ENCODE measurements at regions not wholly inside any gene's neighbourhood (a gene's known extent, or its start where the extent isn't known, plus 50 kb on each side); places are given as distances from the start of the nearest gene placed in this dataset.

DNA sequence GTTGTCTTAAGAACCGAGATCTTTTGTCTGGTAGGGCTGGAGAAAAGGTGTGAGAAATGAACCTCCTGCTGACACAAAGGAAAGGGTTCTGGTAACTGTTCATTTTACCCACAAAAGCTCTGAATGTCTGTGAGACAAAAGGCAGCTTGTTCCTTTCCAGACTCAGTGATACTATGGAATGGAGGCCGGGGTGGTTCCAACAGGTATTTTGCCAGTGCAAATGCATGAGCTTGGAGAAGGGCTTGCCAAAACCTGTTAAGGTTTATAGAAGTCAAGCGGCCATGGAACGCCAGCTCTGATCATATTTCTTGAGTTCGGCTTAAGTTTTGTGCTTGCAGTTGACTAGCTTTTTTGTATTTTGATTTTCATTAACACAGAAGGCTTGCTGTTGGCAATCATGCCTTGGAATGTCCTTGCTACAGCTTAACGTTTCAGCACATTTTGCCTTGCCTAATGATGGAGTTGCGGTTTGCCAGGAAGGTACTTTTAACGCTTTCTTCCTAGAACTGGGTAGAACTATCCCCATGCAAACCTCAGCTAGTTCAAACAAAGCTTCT lies 328.6 kb downstream of the PIK3R1 start:
- ATAC-seq, result no peak

GRCh38 chr5:68544648-68545552 lies 329.3 kb downstream of the PIK3R1 start:
- TF ChIP-seq, protein P1, sequence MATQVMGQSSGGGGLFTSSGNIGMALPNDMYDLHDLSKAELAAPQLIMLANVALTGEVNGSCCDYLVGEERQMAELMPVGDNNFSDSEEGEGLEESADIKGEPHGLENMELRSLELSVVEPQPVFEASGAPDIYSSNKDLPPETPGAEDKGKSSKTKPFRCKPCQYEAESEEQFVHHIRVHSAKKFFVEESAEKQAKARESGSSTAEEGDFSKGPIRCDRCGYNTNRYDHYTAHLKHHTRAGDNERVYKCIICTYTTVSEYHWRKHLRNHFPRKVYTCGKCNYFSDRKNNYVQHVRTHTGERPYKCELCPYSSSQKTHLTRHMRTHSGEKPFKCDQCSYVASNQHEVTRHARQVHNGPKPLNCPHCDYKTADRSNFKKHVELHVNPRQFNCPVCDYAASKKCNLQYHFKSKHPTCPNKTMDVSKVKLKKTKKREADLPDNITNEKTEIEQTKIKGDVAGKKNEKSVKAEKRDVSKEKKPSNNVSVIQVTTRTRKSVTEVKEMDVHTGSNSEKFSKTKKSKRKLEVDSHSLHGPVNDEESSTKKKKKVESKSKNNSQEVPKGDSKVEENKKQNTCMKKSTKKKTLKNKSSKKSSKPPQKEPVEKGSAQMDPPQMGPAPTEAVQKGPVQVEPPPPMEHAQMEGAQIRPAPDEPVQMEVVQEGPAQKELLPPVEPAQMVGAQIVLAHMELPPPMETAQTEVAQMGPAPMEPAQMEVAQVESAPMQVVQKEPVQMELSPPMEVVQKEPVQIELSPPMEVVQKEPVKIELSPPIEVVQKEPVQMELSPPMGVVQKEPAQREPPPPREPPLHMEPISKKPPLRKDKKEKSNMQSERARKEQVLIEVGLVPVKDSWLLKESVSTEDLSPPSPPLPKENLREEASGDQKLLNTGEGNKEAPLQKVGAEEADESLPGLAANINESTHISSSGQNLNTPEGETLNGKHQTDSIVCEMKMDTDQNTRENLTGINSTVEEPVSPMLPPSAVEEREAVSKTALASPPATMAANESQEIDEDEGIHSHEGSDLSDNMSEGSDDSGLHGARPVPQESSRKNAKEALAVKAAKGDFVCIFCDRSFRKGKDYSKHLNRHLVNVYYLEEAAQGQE (IDR thresholded peaks at IDR 0.05; ENCODE audit: insufficient read depth in 1 of 2, low read depth in 2 of 2, low read length in 1 of 2), result no peak
- TF ChIP-seq TCF7L2 (IDR thresholded peaks at IDR 0.05; ENCODE audit: low read depth, low read length) (no peak), SIN3A (IDR thresholded peaks at IDR 0.05; ENCODE audit: borderline replicate concordance, insufficient read depth, low read depth, low read length) (no peak), POLR2AphosphoS5 (IDR thresholded peaks at IDR 0.05; ENCODE audit: low read depth, low read length) (no peak)
- TF ChIP-seq, protein P2, sequence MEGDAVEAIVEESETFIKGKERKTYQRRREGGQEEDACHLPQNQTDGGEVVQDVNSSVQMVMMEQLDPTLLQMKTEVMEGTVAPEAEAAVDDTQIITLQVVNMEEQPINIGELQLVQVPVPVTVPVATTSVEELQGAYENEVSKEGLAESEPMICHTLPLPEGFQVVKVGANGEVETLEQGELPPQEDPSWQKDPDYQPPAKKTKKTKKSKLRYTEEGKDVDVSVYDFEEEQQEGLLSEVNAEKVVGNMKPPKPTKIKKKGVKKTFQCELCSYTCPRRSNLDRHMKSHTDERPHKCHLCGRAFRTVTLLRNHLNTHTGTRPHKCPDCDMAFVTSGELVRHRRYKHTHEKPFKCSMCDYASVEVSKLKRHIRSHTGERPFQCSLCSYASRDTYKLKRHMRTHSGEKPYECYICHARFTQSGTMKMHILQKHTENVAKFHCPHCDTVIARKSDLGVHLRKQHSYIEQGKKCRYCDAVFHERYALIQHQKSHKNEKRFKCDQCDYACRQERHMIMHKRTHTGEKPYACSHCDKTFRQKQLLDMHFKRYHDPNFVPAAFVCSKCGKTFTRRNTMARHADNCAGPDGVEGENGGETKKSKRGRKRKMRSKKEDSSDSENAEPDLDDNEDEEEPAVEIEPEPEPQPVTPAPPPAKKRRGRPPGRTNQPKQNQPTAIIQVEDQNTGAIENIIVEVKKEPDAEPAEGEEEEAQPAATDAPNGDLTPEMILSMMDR (IDR thresholded peaks at IDR 0.05), result no peak
- CTCF ChIA-PET, result no interaction called here
- no TSS peak for BruUV-seq (replicated peaks)
- DNase-seq (ENCODE audit: low read depth, low spot score) (no peak), ATAC-seq (no peak; the same call in 1 of the 2 replicates)
- no peak overlapping the region for H3K27ac ChIP-seq (ENCODE audit: low read length)
- no peaks in the 10 kb centered on the region for H3K36me3 ChIP-seq (ENCODE audit: control insufficient read depth, insufficient read depth, low read length)
- no peaks in the 10 kb centered on the region; the same call in 1 of the 2 replicates for H3K27me3 ChIP-seq (ENCODE audit: control insufficient read depth, insufficient read depth, low read length)
- POLR2A ChIA-PET, result no interaction called here
- in situ Hi-C loops (cut with HindIII; ENCODE audit: low pct_unique_long_range_greater_than_20kb, low sequenced_read_pairs) (no loop called here), intact Hi-C loops (cut with micrococcal nuclease; ENCODE audit: unreplicated experiment) (no loop called here)
- H3K9me3 ChIP-seq (ENCODE audit: control insufficient read depth, insufficient read depth, low read depth, low read length), result no peaks in the 10 kb centered on the region
- H3K4me3 ChIP-seq (ENCODE audit: low read depth in 2 of 2, low read length in 2 of 2), result no peak overlapping the region
- peaks cover 5% of the 10 kb centered on the region; the same call in 1 of the 2 replicates for H3K4me1 ChIP-seq (ENCODE audit: control insufficient read depth, insufficient read depth, low read length)

More for the DNA sequence above, 328.6 kb downstream of the PIK3R1 start:
- Histone ChIP-seq H3K4me3 (ENCODE audit: low read depth in 2 of 2, low read length in 2 of 2) (no peak overlapping the region), H3K9me3 (ENCODE audit: control insufficient read depth, insufficient read depth, low read depth, low read length) (no peaks in the 10 kb centered on the region), H3K4me1 (ENCODE audit: control insufficient read depth, insufficient read depth, low read length) (no peaks in the 10 kb centered on the region), H3K27ac (ENCODE audit: low read length) (no peak overlapping the region), H3K36me3 (ENCODE audit: control insufficient read depth, insufficient read depth, low read length) (no peaks in the 10 kb centered on the region), H3K27me3 (ENCODE audit: control insufficient read depth, insufficient read depth, low read length) (no peaks in the 10 kb centered on the region; the same call in 1 of the 2 replicates)
- in situ Hi-C loops (cut with HindIII; ENCODE audit: low pct_unique_long_range_greater_than_20kb, low sequenced_read_pairs), result no loop called here
- no peak for DNase-seq (ENCODE audit: low read depth, low spot score)
- TF ChIP-seq, protein P2 (IDR thresholded peaks at IDR 0.05), result no peak
- TF ChIP-seq, protein P1 (IDR thresholded peaks at IDR 0.05; ENCODE audit: insufficient read depth in 1 of 2, low read depth in 2 of 2, low read length in 1 of 2), result no peak
- no peak for TF ChIP-seq SIN3A (IDR thresholded peaks at IDR 0.05; ENCODE audit: borderline replicate concordance, insufficient read depth, low read depth, low read length)
- CTCF ChIA-PET, result no interaction called here
- intact Hi-C loops (cut with micrococcal nuclease; ENCODE audit: unreplicated experiment), result no loop called here
- POLR2A ChIA-PET, result no interaction called here
- BruUV-seq (replicated peaks), result no TSS peak
